ENCODE measurements at regions not wholly inside any gene's neighbourhood (a gene's known extent, or its start where the extent isn't known, plus 50 kb on each side); places are given as distances from the start of the nearest gene placed in this dataset.
A peak's percentile ranks its signal among the peaks of the same experiment; 100 is the strongest.

DNA sequence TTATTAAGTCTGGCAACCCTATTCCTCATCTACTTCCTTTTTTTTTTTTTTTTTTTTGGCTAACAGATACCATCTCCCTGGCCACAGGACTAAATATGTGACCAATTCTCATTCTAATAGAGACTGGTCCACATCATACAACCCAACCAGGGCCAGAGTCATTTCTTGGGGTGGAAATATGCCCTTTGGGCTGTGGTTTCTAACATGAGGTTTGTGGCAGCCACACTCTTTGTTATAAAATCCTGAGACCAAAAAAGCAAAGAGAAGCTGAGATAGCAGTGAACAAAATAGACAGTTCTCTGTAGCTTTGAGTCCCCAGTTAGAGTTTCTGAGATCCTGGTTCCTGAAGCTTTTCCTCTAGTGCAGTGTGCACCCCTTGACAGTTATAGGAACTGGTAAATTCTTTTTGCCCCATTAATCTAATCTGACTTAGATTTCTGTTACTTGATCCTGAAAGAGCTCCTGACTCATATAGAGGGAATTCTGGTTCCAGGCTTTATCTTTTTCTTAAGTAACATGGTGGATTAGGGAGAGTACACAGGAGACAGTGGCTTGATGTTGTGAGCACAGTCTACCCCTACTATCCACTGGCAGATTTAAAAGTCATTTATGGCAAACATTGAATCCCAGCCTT is 86.8 kb downstream of the MAIP1 start:
- FAIRE-seq (no peak), DNase-seq (ENCODE audit: insufficient read length, low spot score) (peak; percentile 8)
- no peak for TF ChIP-seq POLR2A (IDR thresholded peaks at IDR 0.05; ENCODE audit: low read depth, low read length)

- no peak for TF ChIP-seq POLR2A (IDR thresholded peaks at IDR 0.05; ENCODE audit: low read depth, low read length)
- FAIRE-seq (peak; percentile 87), DNase-seq (ENCODE audit: insufficient read length, low spot score) (peak; percentile 7)
Measured at GRCh38 chr2:200042944-200043343, 87.6 kb downstream of the MAIP1 start.

GRCh38 chr2:200044453-200044852 is 89.1 kb downstream of the MAIP1 start:
- TF ChIP-seq POLR2A (IDR thresholded peaks at IDR 0.05; ENCODE audit: low read depth, low read length), result no peak
- no peak for DNase-seq (ENCODE audit: insufficient read length, low spot score)
- FAIRE-seq, result no peak

GRCh38 chr2:200048421-200048820 is 93.0 kb downstream of the MAIP1 start:
- no peak for TF ChIP-seq POLR2A (IDR thresholded peaks at IDR 0.05; ENCODE audit: low read depth, low read length)
- no peak for DNase-seq (ENCODE audit: insufficient read length, low spot score)
- no peak for FAIRE-seq

GRCh38 chr2:200049086-200049485 is 93.7 kb downstream of the MAIP1 start:
- no peak for TF ChIP-seq POLR2A (IDR thresholded peaks at IDR 0.05; ENCODE audit: low read depth, low read length)
- DNase-seq (ENCODE audit: insufficient read length, low spot score) (no peak), FAIRE-seq (no peak)

DNA sequence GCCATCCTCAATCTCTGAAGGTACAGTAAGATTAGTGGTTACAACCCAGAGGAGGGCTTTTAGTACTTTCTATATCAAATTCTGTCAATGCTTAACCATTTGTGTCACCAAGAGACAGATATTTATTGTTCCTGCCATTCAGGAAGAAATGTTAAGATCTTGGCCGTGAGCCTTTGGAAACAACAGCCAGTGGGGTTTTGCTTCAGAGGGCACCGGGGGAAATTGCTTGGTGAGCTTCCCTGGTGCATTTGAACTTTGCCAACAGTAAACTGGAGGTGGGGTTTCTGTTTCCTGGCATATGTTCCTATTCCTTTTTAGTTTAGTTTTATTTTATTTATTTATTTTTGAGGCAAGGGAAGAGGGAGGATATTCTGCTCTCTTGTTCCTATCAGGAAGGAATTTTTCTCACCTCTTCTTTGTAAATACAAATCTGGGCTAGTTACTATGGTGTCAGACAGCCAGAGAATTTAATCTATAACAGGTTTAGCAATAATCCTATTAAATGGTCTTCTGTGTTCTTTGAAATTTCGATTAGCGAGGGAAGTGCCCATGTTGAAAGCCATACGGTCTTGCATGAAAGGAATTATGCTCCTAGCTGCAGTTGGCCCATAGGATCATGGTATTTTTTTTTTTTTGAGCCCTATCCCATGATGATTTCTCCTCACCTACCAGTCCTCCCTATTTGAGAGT is 95.7 kb downstream of the MAIP1 start:
- FAIRE-seq (no peak), DNase-seq (ENCODE audit: insufficient read length, low spot score) (no peak)
- TF ChIP-seq POLR2A (IDR thresholded peaks at IDR 0.05; ENCODE audit: low read depth, low read length), result no peak

DNA sequence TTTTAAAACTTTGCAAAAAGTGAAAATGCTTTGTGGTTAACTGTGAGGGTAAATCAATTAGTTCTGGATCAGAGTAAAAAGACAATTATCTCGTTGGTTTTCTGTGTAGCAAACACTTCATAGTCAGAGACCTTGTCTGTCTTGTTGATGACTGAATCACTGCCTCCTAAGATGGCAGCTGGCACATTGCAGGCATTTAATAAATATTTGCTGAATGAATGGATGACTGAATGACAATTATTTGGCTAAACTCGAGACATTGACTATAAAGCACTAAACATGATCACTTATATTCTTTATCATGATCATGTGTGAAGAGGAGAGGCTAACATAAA is 96.2 kb downstream of the MAIP1 start:
- DNase-seq (ENCODE audit: insufficient read length, low spot score) (no peak), FAIRE-seq (no peak)
- TF ChIP-seq POLR2A (IDR thresholded peaks at IDR 0.05; ENCODE audit: low read depth, low read length), result no peak

- TF ChIP-seq POLR2A (IDR thresholded peaks at IDR 0.05; ENCODE audit: low read depth, low read length), result no peak
- FAIRE-seq, result no peak
- DNase-seq (ENCODE audit: insufficient read length, low spot score), result no peak
Measured at GRCh38 chr2:200052627-200053026, 97.2 kb downstream of the MAIP1 start.

DNA sequence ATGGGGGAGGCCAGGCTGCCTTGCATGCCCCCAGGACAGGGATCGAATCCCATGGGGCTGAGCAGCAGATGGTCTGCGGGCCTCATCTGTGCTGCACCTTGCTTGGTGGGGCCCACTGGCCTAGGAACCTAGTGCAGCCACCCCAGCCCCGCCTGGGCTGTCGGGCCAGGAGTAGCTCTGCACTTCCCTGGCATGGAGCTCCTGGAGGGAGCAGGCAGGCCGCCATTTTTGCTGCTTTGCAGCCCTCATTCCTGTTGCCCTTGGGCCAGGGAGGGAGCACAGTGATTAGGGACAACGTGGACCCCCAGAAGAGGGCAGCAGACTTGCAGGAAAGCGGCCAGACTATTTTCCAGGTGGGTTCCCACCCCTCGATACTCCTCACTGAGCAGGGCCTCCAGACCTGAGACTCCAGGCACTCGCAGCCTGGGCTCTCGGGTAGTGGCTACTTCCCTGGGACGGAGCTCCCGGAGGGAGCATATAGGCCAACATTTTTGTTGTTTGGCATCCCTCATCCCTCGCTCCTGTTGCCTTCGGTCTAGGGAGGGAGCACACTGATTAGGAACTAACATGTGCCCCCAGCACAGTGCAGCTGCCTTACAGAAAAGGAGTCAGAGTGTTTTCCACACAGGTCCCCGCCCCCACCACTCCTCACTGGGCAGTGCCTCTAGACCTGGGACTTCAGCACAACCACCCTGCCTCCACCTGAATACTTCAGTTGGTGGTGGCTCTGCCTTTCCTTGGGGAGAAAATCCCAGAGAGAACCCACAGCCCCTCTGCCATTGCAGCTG is 99.5 kb downstream of the MAIP1 start:
- FAIRE-seq (no peak), DNase-seq (ENCODE audit: insufficient read length, low spot score) (no peak)
- TF ChIP-seq POLR2A (IDR thresholded peaks at IDR 0.05; ENCODE audit: low read depth, low read length), result no peak

DNA sequence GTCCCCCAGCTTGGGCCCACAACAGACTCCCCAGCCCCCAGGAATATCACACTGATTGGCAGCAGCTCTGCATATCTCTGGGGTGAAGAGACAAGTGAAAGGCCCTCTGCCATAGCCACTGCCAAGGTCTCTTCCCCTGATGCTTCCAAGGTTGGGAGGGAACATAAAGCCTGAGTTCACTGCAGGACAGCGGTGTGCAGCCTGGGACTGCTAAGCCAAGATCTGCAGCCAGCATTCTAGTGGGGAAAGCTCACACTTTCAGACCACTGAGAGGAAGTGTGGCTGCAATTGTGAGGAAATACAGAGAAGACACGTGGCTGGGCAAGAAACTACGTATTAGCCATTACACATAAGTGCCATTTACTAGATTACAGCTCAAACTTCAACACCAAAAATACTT is 100.7 kb downstream of the MAIP1 start:
- DNase-seq (ENCODE audit: insufficient read length, low spot score), result no peak
- no peak for TF ChIP-seq POLR2A (IDR thresholded peaks at IDR 0.05; ENCODE audit: low read depth, low read length)
- no peak for FAIRE-seq

DNA sequence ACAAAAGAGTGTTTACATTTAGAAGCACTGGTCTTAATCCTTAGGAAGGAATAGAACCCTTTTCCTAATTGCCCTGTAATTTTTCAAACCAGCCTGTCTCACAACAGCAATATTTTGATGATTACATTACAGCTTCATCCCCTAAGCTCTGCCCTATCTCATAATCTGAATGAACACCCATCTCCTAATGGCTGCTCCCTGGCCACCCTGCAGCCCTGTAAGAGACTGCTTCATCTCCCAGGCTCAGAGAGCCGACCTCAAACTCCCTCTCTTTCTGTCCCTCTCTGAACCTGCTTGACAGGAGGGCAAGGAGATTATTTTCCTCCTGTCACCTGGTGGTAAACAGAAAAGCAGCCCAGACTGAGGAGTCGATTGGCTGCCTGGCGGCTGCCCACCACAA is 107.8 kb downstream of the MAIP1 start:
- no peak for TF ChIP-seq POLR2A (IDR thresholded peaks at IDR 0.05; ENCODE audit: low read depth, low read length)
- no peak for DNase-seq (ENCODE audit: insufficient read length, low spot score)
- no peak for FAIRE-seq

GRCh38 chr2:200064879-200065278 is 109.5 kb downstream of the MAIP1 start:
- TF ChIP-seq POLR2A (IDR thresholded peaks at IDR 0.05; ENCODE audit: low read depth, low read length), result no peak
- FAIRE-seq, result peak; percentile 33
- DNase-seq (ENCODE audit: insufficient read length, low spot score), result no peak

DNA sequence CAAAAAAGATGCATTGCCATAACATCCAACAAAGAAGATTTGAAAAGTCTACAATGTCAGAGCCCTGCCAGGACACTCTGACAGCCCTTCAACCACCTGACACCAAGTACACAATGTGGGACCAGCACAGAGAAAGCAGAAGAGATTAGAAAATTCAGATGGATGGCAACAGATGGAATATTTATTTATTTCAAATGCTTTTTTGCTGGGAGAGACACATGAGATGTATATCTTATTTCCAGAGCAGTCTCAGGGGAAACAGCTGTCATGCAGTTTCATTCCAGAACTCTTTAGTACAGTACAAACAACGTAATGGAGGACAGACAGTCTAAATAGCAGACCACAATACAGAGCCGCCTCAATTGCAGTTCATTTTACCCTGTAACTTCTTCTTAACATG is 110.1 kb downstream of the MAIP1 start:
- FAIRE-seq, result no peak
- no peak for TF ChIP-seq POLR2A (IDR thresholded peaks at IDR 0.05; ENCODE audit: low read depth, low read length)
- DNase-seq (ENCODE audit: insufficient read length, low spot score), result no peak

DNA sequence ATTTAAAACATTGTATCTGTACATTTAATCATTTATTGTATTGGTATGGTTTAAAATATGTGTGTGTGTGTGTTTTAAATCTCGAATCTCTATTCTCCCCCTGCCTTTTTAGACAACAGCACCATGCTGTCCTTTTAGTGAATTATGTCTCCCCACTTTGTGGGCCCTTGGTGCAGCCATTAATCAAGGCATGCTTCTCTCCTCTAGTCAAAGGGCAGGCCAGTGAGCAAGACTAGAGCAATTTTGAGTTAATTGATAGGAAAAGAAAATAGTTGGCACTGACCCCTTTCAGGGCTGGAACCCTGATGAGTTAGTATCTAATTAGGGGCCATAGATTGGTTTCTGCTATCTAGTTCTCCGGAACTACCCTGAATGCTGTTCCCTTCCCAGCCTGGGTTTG is 111.0 kb downstream of the MAIP1 start:
- TF ChIP-seq POLR2A (IDR thresholded peaks at IDR 0.05; ENCODE audit: low read depth, low read length), result no peak
- FAIRE-seq (no peak), DNase-seq (ENCODE audit: insufficient read length, low spot score) (no peak)

DNA sequence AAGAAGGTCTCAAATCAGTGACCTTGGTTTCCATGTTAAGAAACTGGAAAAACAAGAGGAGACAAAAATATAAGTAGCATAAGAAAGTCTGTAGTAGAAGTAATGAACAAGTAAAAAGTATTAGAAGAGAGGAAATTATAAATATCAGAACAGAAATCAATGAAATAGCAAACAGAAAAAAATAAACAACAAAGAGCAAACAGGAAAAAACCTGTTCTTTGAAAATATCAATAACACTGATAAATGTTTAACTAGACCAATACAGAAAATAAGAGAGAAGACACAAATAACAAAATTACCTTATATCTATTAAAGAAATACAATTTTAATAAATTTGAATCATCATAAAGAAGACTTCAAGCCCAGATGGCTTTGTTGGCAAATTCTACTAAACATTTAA is 113.3 kb downstream of the MAIP1 start:
- no peak for TF ChIP-seq POLR2A (IDR thresholded peaks at IDR 0.05; ENCODE audit: low read depth, low read length)
- no peak for FAIRE-seq
- no peak for DNase-seq (ENCODE audit: insufficient read length, low spot score)
